ENCODE measurements at regions not wholly inside any gene's neighbourhood (a gene's known extent, or its start where the extent isn't known, plus 50 kb on each side); places are given as distances from the start of the nearest gene placed in this dataset.
A peak's percentile ranks its signal among the peaks of the same experiment; 100 is the strongest.

- peak; percentile 29 for DNase-seq (ENCODE audit: low read depth)
- TF ChIP-seq, protein P1, sequence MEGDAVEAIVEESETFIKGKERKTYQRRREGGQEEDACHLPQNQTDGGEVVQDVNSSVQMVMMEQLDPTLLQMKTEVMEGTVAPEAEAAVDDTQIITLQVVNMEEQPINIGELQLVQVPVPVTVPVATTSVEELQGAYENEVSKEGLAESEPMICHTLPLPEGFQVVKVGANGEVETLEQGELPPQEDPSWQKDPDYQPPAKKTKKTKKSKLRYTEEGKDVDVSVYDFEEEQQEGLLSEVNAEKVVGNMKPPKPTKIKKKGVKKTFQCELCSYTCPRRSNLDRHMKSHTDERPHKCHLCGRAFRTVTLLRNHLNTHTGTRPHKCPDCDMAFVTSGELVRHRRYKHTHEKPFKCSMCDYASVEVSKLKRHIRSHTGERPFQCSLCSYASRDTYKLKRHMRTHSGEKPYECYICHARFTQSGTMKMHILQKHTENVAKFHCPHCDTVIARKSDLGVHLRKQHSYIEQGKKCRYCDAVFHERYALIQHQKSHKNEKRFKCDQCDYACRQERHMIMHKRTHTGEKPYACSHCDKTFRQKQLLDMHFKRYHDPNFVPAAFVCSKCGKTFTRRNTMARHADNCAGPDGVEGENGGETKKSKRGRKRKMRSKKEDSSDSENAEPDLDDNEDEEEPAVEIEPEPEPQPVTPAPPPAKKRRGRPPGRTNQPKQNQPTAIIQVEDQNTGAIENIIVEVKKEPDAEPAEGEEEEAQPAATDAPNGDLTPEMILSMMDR (IDR thresholded peaks at IDR 0.05; ENCODE audit: insufficient read depth, low read depth, low read length, missing control alignments), result no peak
- no peak overlapping the region for H3K4me3 ChIP-seq (ENCODE audit: low read length)
These were observed 128.8 kb downstream of the FOXL1 start for GRCh38 chr16:86707171-86707570.

- TF ChIP-seq, protein P1 (IDR thresholded peaks at IDR 0.05; ENCODE audit: insufficient read depth, low read depth, low read length, missing control alignments), result no peak
These were observed 129.2 kb downstream of the FOXL1 start for GRCh38 chr16:86707581-86707980.

DNA sequence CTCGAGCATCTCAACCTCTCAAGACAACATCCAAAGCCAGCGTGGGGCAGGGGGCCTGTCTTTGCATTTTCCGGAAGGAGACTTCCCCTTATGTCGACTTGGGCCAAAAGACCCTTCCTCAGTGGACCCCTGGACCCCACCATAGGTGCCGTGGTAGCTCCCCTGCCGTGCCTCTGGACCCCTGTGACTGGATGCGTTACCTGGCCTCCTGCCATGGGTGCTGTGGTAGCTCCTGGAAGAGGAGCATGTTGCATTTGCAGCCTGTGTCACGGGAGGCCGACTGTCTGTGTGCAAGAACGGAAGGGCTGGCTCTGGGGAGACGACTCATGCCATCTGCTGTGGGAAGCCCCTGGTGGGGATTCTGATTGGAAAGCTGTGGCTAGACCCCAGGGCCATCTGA is 130.1 kb downstream of the FOXL1 start:
- no peak overlapping the region for H3K4me3 ChIP-seq (ENCODE audit: low read length)
- TF ChIP-seq, protein P1 (IDR thresholded peaks at IDR 0.05; ENCODE audit: insufficient read depth, low read depth, low read length, missing control alignments), result no peak
- DNase-seq (ENCODE audit: low read depth), result no peak

More at GRCh38 chr16:86707581-86707980, 129.2 kb downstream of the FOXL1 start:
- DNase-seq (ENCODE audit: low read depth), result no peak
- H3K4me3 ChIP-seq (ENCODE audit: low read length), result no peak overlapping the region

DNA sequence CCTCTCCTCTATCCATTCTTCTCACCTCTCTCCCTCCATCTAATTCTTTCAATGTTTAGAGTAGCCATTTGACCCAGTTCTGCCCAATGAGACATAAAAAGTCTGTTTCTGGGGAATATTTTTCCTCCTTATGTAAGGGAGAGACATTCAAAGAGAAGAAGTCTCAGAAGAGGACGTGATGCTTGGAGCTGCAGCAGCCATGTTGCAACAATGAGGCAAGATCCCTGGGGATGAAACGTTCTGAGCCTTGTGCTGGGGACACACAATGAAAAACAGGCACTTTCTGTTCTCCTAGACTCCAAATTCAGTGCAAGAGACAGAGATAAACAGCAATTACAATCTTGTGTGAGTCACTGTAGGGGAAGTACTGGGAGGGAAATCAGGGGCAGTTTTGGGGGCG is 130.8 kb downstream of the FOXL1 start:
- TF ChIP-seq, protein P1 (IDR thresholded peaks at IDR 0.05; ENCODE audit: insufficient read depth, low read depth, low read length, missing control alignments), result no peak
- no peak for DNase-seq (ENCODE audit: low read depth)
- no peak overlapping the region for H3K4me3 ChIP-seq (ENCODE audit: low read length)

GRCh38 chr16:86709902-86710601 is 131.7 kb downstream of the FOXL1 start:
- DNase-seq (ENCODE audit: low read depth), result no peak
- no peak overlapping the region for H3K4me3 ChIP-seq (ENCODE audit: low read length)
- TF ChIP-seq, protein P1 (IDR thresholded peaks at IDR 0.05; ENCODE audit: insufficient read depth, low read depth, low read length, missing control alignments), result no peak

DNA sequence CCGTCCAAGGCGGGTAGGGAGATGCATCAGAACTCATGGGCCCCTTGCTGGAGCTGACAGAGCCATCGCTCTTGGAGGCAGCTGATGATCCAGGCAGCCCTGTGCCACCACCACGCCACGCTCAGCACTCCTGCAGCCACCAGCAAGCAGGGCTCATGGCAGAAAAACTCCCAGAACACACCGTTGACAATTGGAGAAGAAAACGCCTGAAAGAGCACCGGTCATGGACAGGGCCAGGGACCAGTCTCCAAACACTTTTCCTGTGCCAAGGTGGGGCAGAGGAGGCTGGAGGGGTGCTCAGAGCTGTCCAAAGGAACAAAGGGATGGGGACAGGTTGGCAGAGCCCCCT is 132.2 kb downstream of the FOXL1 start:
- no peak for DNase-seq (ENCODE audit: low read depth)
- H3K4me3 ChIP-seq (ENCODE audit: low read length), result no peak overlapping the region
- TF ChIP-seq, protein P1 (IDR thresholded peaks at IDR 0.05; ENCODE audit: insufficient read depth, low read depth, low read length, missing control alignments), result no peak
